Choroid plexus epithelial cell (primary cell): ENCODE measurements at regions not wholly inside any gene's neighbourhood (a gene's known extent, or its start where the extent isn't known, plus 50 kb on each side); places are given as distances from the start of the nearest gene placed in this dataset.

Experiments used
- DNase-seq: peaks from one replicate; pipeline ENCODE4 v3.0.0-alpha.2; 2010; ENCODE audit warnings: low read depth
- H3K4me3 ChIP-seq: 2 replicates; pipeline ENCODE4 v1.5.1; 2011; ENCODE audit warnings: low read depth, mild to moderate bottlenecking, control low read depth, low read length, moderate library complexity
- CTCF ChIP-seq: conservative IDR thresholded peaks from 2 replicates; pipeline ENCODE4 v1.5.1; 2011; ENCODE audit warnings: low read depth, mild to moderate bottlenecking, control low read depth, inconsistent platforms, low read length, moderate library complexity

DNA sequence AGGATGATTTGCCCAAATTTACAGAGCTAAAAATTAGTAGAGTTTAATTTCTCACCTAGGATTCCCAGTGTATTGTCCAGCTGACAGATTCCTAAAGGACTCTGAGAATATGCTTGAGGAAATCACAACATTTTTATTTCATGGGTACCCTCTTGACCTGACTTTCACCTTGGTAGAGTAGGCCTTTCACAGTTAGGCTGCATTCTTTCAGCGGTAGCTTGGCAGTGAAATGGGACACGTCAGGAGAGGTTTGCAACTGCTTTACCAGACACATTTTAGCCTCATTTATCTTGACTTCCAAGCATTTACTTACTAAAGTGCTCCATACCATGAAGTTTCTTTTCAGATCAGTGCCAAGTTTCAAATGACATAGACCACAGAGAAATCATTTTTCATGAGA is 937.9 kb upstream of the LRRTM1 start:
- TF ChIP-seq CTCF, result no peak
- H3K4me3 ChIP-seq, result no peak overlapping the region
- DNase-seq, result no peak

- H3K4me3 ChIP-seq, result no peak overlapping the region
- no peak for TF ChIP-seq CTCF
- no peak for DNase-seq
Observed at GRCh38 chr2:81238462-81238861, 933.9 kb upstream of the LRRTM1 start.

GRCh38 chr2:81235601-81236000 is 931.0 kb upstream of the LRRTM1 start:
- TF ChIP-seq CTCF, result no peak
- DNase-seq, result no peak

GRCh38 chr2:81234711-81235110 is 930.2 kb upstream of the LRRTM1 start:
- TF ChIP-seq CTCF, result no peak
- no peak overlapping the region for H3K4me3 ChIP-seq
- DNase-seq, result no peak

More at GRCh38 chr2:81235601-81236000, 931.0 kb upstream of the LRRTM1 start:
- no peak overlapping the region for H3K4me3 ChIP-seq

- no peak for TF ChIP-seq CTCF
- H3K4me3 ChIP-seq, result no peak overlapping the region
- no peak for DNase-seq
Observed at GRCh38 chr2:81225756-81226155, 921.2 kb upstream of the LRRTM1 start.

DNA sequence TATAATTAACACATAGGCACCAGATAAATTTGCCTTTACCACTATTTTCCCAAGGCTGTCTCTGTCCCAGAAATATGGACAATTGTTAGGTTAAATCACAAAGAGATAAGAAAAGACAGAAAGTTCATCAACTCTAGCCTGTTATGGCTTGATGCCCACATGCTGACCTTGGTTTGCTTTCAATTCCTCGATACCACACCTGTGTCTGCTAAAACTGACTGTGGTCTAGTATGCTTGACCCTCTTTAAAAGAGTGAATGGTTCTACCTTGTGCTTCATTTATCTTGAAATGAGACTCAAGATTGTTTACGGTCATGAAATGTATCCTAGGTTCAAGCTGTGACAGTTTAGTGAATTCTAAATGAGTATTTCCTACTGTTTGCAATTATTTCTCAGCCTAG is 909.0 kb upstream of the LRRTM1 start:
- TF ChIP-seq CTCF, result no peak
- no peak overlapping the region for H3K4me3 ChIP-seq
- DNase-seq, result no peak

- no peak for TF ChIP-seq CTCF
Observed at GRCh38 chr2:81206216-81206615, 901.7 kb upstream of the LRRTM1 start.

More at GRCh38 chr2:81206216-81206615, 901.7 kb upstream of the LRRTM1 start:
- DNase-seq, result no peak
- no peak overlapping the region for H3K4me3 ChIP-seq
